ENCODE measurements at regions not wholly inside any gene's neighbourhood (a gene's known extent, or its start where the extent isn't known, plus 50 kb on each side); places are given as distances from the start of the nearest gene placed in this dataset.

DNA sequence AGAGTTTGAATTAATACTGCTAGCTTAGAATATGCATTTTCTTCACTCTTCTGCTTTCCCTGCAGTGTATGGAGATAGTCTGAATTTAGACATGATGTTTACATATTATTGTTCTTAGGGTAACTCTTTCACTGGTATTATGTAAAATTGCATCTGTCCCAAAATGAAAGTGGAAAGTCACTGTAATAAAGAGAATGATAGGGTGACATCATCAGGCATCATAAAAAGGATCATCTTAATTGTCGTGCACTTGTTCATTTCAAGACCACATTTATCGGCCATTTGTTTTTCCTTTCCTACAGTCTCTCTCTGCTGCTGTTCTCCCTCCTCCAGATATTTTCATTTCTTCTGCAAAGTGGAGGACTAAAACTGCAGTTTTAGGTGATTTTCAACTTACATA, 61.9 kb upstream of the ZNF281 start:
- Histone ChIP-seq H3K27ac (no peak overlapping the region), H3K4me1 (no peaks in the 10 kb centered on the region), H3K4me3 (no peak overlapping the region), H3K27me3 (ENCODE audit: low read depth) (no peaks in the 10 kb centered on the region), H3K36me3 (no peaks in the 10 kb centered on the region), H3K9me3 (no peaks in the 10 kb centered on the region)
- intact Hi-C loops (cut with DNase I), result no loop called here
- no peak for TF ChIP-seq CTCF (IDR thresholded peaks at IDR 0.05)
- DNase-seq, result no peak
- ATAC-seq, result no peak

DNA sequence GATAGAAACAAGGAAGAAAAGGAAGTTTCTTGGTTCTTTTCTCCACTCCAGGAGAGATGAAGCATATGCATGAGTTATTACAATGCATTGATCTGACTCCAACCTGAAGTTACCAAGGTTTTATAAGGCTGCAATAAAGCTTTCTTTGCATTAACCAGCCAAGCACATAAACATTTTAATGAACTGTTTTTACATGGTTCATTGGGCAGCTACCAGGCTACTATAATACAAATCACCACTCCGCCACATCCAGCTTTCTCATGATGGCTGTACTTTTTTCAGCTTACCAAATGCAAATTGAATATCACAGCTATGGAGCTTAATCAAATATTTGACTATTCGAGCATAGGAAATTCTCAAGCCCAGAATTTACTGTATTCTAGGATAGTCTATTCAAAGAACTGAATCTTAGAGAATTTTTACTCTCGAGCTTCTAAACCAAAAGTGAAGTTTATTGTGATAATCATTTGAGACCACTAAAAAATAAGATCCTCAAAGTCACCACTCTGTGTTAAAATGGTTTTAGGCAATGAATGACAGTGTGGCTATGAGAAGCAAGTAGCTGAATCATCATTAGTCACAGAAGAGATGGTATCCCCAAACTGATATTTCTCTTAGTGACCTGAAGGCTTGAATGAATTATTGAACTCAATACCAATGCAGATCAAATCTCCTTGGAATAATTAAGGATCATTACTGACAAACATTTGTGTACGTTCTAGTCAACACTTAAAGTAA, 58.6 kb upstream of the ZNF281 start:
- H3K27me3 ChIP-seq (ENCODE audit: low read depth), result no peaks in the 10 kb centered on the region
- H3K4me3 ChIP-seq, result no peak overlapping the region
- H3K9me3 ChIP-seq, result no peaks in the 10 kb centered on the region
- H3K36me3 ChIP-seq, result no peaks in the 10 kb centered on the region
- intact Hi-C loops (cut with DNase I), result no loop called here
- ATAC-seq (no peak), DNase-seq (no peak)
- TF ChIP-seq CTCF (IDR thresholded peaks at IDR 0.05), result no peak
- H3K4me1 ChIP-seq, result no peaks in the 10 kb centered on the region
- H3K27ac ChIP-seq, result no peak overlapping the region

GRCh38 chr1:200464784-200465400, 55.1 kb upstream of the ZNF281 start:
- no peaks in the 10 kb centered on the region for H3K36me3 ChIP-seq
- H3K27ac ChIP-seq, result no peak overlapping the region
- no peaks in the 10 kb centered on the region for H3K4me1 ChIP-seq
- DNase-seq (no peak), ATAC-seq (no peak)
- no peak for TF ChIP-seq CTCF (IDR thresholded peaks at IDR 0.05)
- no peaks in the 10 kb centered on the region for H3K9me3 ChIP-seq
- intact Hi-C loops (cut with DNase I), result no loop called here
- H3K27me3 ChIP-seq (ENCODE audit: low read depth), result no peaks in the 10 kb centered on the region
- H3K4me3 ChIP-seq, result no peak overlapping the region

Measured in lower lobe of right lung (tissue), 2 donors.